Testis (tissue), 2 donors: ENCODE measurements at regions not wholly inside any gene's neighbourhood (a gene's known extent, or its start where the extent isn't known, plus 50 kb on each side); places are given as distances from the start of the nearest gene placed in this dataset.

ENCODE experiments used
- DNase-seq: peaks from one replicate; pipeline ENCODE4 v3.0.0-alpha.2; 2019
- H3K27ac ChIP-seq, 2 donors: fragments of 200-600 bp; sonication (generic); one replicate each; pipeline ENCODE4 v1.5.1; 2019
- H3K27me3 ChIP-seq: fragments of 200-600 bp; sonication (generic); one replicate; pipeline ENCODE4 v1.5.1; 2019
- H3K36me3 ChIP-seq: fragments of 200-600 bp; sonication (generic); one replicate; pipeline ENCODE4 v1.5.1; 2017; ENCODE audit warnings: low read depth; ENCODE audit errors: missing control alignments
- H3K4me1 ChIP-seq: fragments of 200-600 bp; sonication (generic); one replicate; pipeline ENCODE4 v1.5.1; 2019
- H3K4me3 ChIP-seq, 2 donors: fragments of 200-600 bp; sonication (generic); one replicate each; pipeline ENCODE4 v1.5.1; 2017 to 2019
- H3K9me3 ChIP-seq: fragments of 200-600 bp; sonication (generic); one replicate; pipeline ENCODE4 v1.5.1; 2017
- CTCF ChIP-seq, 3 experiments: fragments of 450-650 bp in 2 of 3; fragments of 200-600 bp in 1 of 3; sonication (generic) in 1 of 3; IDR thresholded peaks; one replicate each; pipeline ENCODE4 v1.5.1; 2016 to 2019; ENCODE audit warnings: antibody characterized with exemption in 3 of 3, mild to moderate bottlenecking in 2 of 3, moderate library complexity in 1 of 3
- POLR2A ChIP-seq: fragments of 450-650 bp; IDR thresholded peaks from one replicate; pipeline ENCODE4 v1.6.1; 2017; ENCODE audit warnings: antibody characterized with exemption, mild to moderate bottlenecking, moderate library complexity
- WGBS, 2 donors: methylation state at CpG; one replicate each; pipeline ENCODE4 v1.1.5; 2018; 5-methylcytosine and 5-hydroxymethylcytosine counted together
- intact Hi-C: fragments of 100-400 bp; cut with DNase I; formaldehyde crosslinking; loops from one replicate; pipeline ENCODE4 v1.15.1; 2023; ENCODE audit warnings: low total_unique reads

GRCh38 chr6:67141005-67141404, 1434.0 kb upstream of the EYS start:
- TF ChIP-seq POLR2A (no peak), CTCF (IDR thresholded peaks at IDR 0.05) (no peak)
- Histone ChIP-seq H3K27ac (no peak overlapping the region), H3K9me3 (no peaks in the 10 kb centered on the region), H3K4me1 (no peaks in the 10 kb centered on the region), H3K4me3 (no peak overlapping the region), H3K36me3 (no peaks in the 10 kb centered on the region), H3K27me3 (no peaks in the 10 kb centered on the region)
- 90 to 95% methylated on average over 4 of the region's 4 CpGs for WGBS, 2 donors
- no peak for DNase-seq
- intact Hi-C loops: no loop called here

GRCh38 chr6:67133973-67134372, 1426.9 kb upstream of the EYS start:
- H3K36me3 ChIP-seq: no peaks in the 10 kb centered on the region
- intact Hi-C loops: no loop called here
- H3K4me1 ChIP-seq: no peaks in the 10 kb centered on the region
- H3K4me3 ChIP-seq: no peak overlapping the region
- DNase-seq: no peak
- no peaks in the 10 kb centered on the region for H3K27me3 ChIP-seq
- WGBS, 2 donors: 58 to 68% methylated on average over 5 of the region's 5 CpGs
- TF ChIP-seq CTCF (IDR thresholded peaks at IDR 0.05): no peak
- TF ChIP-seq POLR2A: no peak
- H3K9me3 ChIP-seq: no peaks in the 10 kb centered on the region
- H3K27ac ChIP-seq: no peak overlapping the region

- H3K4me1 ChIP-seq: no peaks in the 10 kb centered on the region
- no peaks in the 10 kb centered on the region for H3K27me3 ChIP-seq
- 58 to 72% methylated on average over 2 of the region's 2 CpGs for WGBS, 2 donors
- H3K36me3 ChIP-seq: no peaks in the 10 kb centered on the region
- no peaks in the 10 kb centered on the region for H3K9me3 ChIP-seq
- intact Hi-C loops: no loop called here
- H3K4me3 ChIP-seq: no peak overlapping the region
- no peak for TF ChIP-seq POLR2A
- no peak for TF ChIP-seq CTCF (IDR thresholded peaks at IDR 0.05)
- no peak overlapping the region for H3K27ac ChIP-seq
- no peak for DNase-seq
Observed at GRCh38 chr6:67131827-67132226, 1424.8 kb upstream of the EYS start.

GRCh38 chr6:67129780-67130179, 1422.8 kb upstream of the EYS start:
- WGBS, 2 donors: 50 to 54% methylated on average over 4 of the region's 4 CpGs
- Histone ChIP-seq H3K27ac (no peak overlapping the region), H3K4me1 (no peaks in the 10 kb centered on the region), H3K36me3 (no peaks in the 10 kb centered on the region), H3K27me3 (no peaks in the 10 kb centered on the region), H3K4me3 (no peak overlapping the region), H3K9me3 (no peaks in the 10 kb centered on the region)
- no peak for DNase-seq
- intact Hi-C loops: no loop called here
- TF ChIP-seq CTCF (IDR thresholded peaks at IDR 0.05): no peak
- TF ChIP-seq POLR2A: no peak

- WGBS, 2 donors: 29 to 36% methylated on average over 1 of the region's 1 CpG
- intact Hi-C loops: no loop called here
- TF ChIP-seq POLR2A (no peak), CTCF (IDR thresholded peaks at IDR 0.05) (no peak)
- H3K4me3 ChIP-seq: no peak overlapping the region
- H3K36me3 ChIP-seq: no peaks in the 10 kb centered on the region
- no peak overlapping the region for H3K27ac ChIP-seq
- H3K9me3 ChIP-seq: no peaks in the 10 kb centered on the region
- H3K4me1 ChIP-seq: no peaks in the 10 kb centered on the region
- DNase-seq: no peak
- H3K27me3 ChIP-seq: no peaks in the 10 kb centered on the region
Observed at GRCh38 chr6:67127041-67127440, 1420.0 kb upstream of the EYS start.
